OCI-LY1 (cell line): ENCODE measurements at regions not wholly inside any gene's neighbourhood (a gene's known extent, or its start where the extent isn't known, plus 50 kb on each side); places are given as distances from the start of the nearest gene placed in this dataset.

ENCODE experiments used
- H2AFZ ChIP-seq: fragments of 200-600 bp; sonication (generic), shearing (Covaris generic); 2 replicates; pipeline ENCODE4 v1.6.0; 2014; ENCODE audit warnings: antibody characterized with exemption, mild to moderate bottlenecking, low read length
- H3F3A ChIP-seq: fragments of 200-600 bp; sonication (generic), shearing (Covaris generic); 2 replicates; pipeline ENCODE4 v1.6.0; 2014; ENCODE audit warnings: mild to moderate bottlenecking, antibody characterized with exemption, low read length, moderate library complexity; ENCODE audit not compliant: insufficient read depth
- H3K27ac ChIP-seq: fragments of 200-600 bp; sonication (generic); 2 replicates; pipeline ENCODE4 v1.5.1; 2014; ENCODE audit warnings: low read length, mixed run types, mild to moderate bottlenecking, low read depth; ENCODE audit not compliant: poor library complexity, severe bottlenecking
- H3K27me3 ChIP-seq: fragments of 200-600 bp; sonication (generic); 2 replicates; pipeline ENCODE4 v1.6.0; 2014; ENCODE audit warnings: antibody characterized with exemption, mild to moderate bottlenecking, low read length, moderate library complexity; ENCODE audit not compliant: insufficient read depth
- H3K36me3 ChIP-seq: fragments of 200-600 bp; sonication (generic); 2 replicates; pipeline ENCODE4 v1.6.1; 2014; ENCODE audit warnings: mild to moderate bottlenecking, antibody characterized with exemption, low read length, moderate library complexity, mixed read lengths; ENCODE audit not compliant: insufficient read depth
- H3K4me1 ChIP-seq: fragments of 200-600 bp; sonication (generic); 2 replicates; pipeline ENCODE4 v1.5.1; 2014; ENCODE audit warnings: mild to moderate bottlenecking, low read length, moderate library complexity; ENCODE audit not compliant: insufficient read depth, severe bottlenecking
- H3K4me2 ChIP-seq: fragments of 200-600 bp; sonication (generic), shearing (Covaris generic); 2 replicates; pipeline ENCODE4 v1.6.1; 2014; ENCODE audit warnings: low read length
- H3K4me3 ChIP-seq: fragments of 200-600 bp; sonication (generic); 2 replicates; pipeline ENCODE4 v1.5.1; 2014; ENCODE audit warnings: low read length, low read depth, mild to moderate bottlenecking, mixed read lengths; ENCODE audit not compliant: poor library complexity, severe bottlenecking
- H3K79me2 ChIP-seq: fragments of 200-600 bp; shearing (Covaris generic); 2 replicates; pipeline ENCODE4 v1.6.1; 2016; ENCODE audit warnings: mixed run types, low read length, mixed read lengths; ENCODE audit not compliant: insufficient read depth
- H3K9ac ChIP-seq: fragments of 200-600 bp; sonication (generic), shearing (Covaris generic); 2 replicates; pipeline ENCODE4 v1.6.1; 2014; ENCODE audit warnings: mild to moderate bottlenecking, low read length, mixed read lengths
- H3K9me2 ChIP-seq: fragments of 200-600 bp; sonication (generic), shearing (Covaris generic); 2 replicates; pipeline ENCODE4 v1.6.1; 2014; ENCODE audit warnings: low read depth, mild to moderate bottlenecking, low read length, mixed read lengths
- H3K9me3 ChIP-seq: fragments of 200-600 bp; shearing (Covaris generic); 2 replicates; pipeline ENCODE4 v1.6.1; 2014; ENCODE audit warnings: low read length, mixed read lengths
- H4K20me1 ChIP-seq: fragments of 200-600 bp; sonication (generic), shearing (Covaris generic); 2 replicates; pipeline ENCODE4 v1.6.0; 2016; ENCODE audit warnings: mild to moderate bottlenecking, low read length; ENCODE audit not compliant: insufficient read depth
- EZH2 ChIP-seq: fragments of 200-600 bp; sonication (generic), shearing (Covaris generic); IDR thresholded peaks from 2 replicates; pipeline ENCODE4 v1.8.0; 2017; ENCODE audit warnings: borderline replicate concordance, mixed run types, mild to moderate bottlenecking, antibody characterized with exemption, low read length, moderate library complexity, mixed read lengths
- TF ChIP-seq, protein P1 (sequence below): fragments of 200-600 bp; sonication (generic), shearing (Covaris generic); IDR thresholded peaks from 2 replicates; pipeline ENCODE4 v1.5.1; 2017; ENCODE audit warnings: mild to moderate bottlenecking, antibody characterized with exemption, low read length, moderate library complexity, mixed read lengths

DNA sequence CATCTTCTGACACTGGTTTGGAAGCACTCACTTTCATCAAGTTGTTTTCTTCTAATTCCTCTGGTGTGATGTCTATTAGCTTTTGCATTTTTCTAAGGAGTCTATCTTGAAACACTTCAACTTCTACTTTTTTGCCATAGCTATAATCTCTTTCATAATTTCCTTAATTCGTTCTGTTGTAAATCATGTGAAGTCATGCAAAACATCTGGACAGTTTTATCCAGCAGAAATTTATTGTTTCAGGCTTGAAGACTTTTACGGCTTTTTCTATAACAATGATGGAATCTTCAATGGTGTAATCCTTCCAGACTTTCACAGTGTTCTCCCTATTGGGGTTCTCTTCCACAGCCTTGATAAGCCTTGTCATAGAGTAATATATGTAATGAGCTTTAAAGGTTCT, 74.9 kb upstream of the PABPC4L start:
- Histone ChIP-seq H3K9me3 (no peaks in the 10 kb centered on the region), H3K27ac (no peak overlapping the region), H3K79me2 (no peaks in the 10 kb centered on the region), H3K4me1 (no peaks in the 10 kb centered on the region), H3F3A (no peaks in the 10 kb centered on the region), H3K9me2 (no peaks in the 10 kb centered on the region), H3K9ac (no peak overlapping the region), H3K36me3 (no peaks in the 10 kb centered on the region), H4K20me1 (no peaks in the 10 kb centered on the region), H3K4me2 (no peak overlapping the region), H3K4me3 (no peak overlapping the region), H2AFZ (no peak overlapping the region), H3K27me3 (no peaks in the 10 kb centered on the region)
- TF ChIP-seq, protein P1, sequence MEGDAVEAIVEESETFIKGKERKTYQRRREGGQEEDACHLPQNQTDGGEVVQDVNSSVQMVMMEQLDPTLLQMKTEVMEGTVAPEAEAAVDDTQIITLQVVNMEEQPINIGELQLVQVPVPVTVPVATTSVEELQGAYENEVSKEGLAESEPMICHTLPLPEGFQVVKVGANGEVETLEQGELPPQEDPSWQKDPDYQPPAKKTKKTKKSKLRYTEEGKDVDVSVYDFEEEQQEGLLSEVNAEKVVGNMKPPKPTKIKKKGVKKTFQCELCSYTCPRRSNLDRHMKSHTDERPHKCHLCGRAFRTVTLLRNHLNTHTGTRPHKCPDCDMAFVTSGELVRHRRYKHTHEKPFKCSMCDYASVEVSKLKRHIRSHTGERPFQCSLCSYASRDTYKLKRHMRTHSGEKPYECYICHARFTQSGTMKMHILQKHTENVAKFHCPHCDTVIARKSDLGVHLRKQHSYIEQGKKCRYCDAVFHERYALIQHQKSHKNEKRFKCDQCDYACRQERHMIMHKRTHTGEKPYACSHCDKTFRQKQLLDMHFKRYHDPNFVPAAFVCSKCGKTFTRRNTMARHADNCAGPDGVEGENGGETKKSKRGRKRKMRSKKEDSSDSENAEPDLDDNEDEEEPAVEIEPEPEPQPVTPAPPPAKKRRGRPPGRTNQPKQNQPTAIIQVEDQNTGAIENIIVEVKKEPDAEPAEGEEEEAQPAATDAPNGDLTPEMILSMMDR = no peak
- no peak for TF ChIP-seq EZH2

- no peak overlapping the region for H2AFZ ChIP-seq
- H3K79me2 ChIP-seq = no peaks in the 10 kb centered on the region
- no peaks in the 10 kb centered on the region for H3K9me2 ChIP-seq
- H4K20me1 ChIP-seq = no peaks in the 10 kb centered on the region
- peaks cover 9% of the 10 kb centered on the region for H3K4me1 ChIP-seq
- peaks cover 3% of the 10 kb centered on the region; the same call in 1 of the 2 replicates for H3F3A ChIP-seq
- no peaks in the 10 kb centered on the region for H3K36me3 ChIP-seq
- no peaks in the 10 kb centered on the region for H3K27me3 ChIP-seq
- H3K9me3 ChIP-seq = peaks cover 3% of the 10 kb centered on the region; the same call in 1 of the 2 replicates
- H3K27ac ChIP-seq = no peak overlapping the region
- no peak for TF ChIP-seq EZH2
- TF ChIP-seq, protein P1 = no peak
- H3K4me3 ChIP-seq = no peak overlapping the region
- no peak overlapping the region for H3K9ac ChIP-seq
- no peak overlapping the region for H3K4me2 ChIP-seq
These were observed 58.5 kb upstream of the PABPC4L start for GRCh38 chr4:134260126-134260525.
